HepG2 (cell line): ENCODE measurements at regions not wholly inside any gene's neighbourhood (a gene's known extent, or its start where the extent isn't known, plus 50 kb on each side); places are given as distances from the start of the nearest gene placed in this dataset.

Experiments
- ATAC-seq: fragments of 200-7000 bp; cut with Tn5 transposase; 3 replicates; pipeline ENCODE4 v1.9.1; 2020; ENCODE audit warnings: mild to moderate bottlenecking, moderate library complexity
- BruUV-seq: library from RNA; stranded (reverse); fragments of 400-500 nt; replicated peaks from 2 replicates; lab custom pipeline; 2021; lab: Mats Ljungman, UMichigan
- CTCF ChIA-PET: fragments of 300-600 bp; formaldehyde crosslinking; extraction: SDS; loops from one replicate; lab custom pipeline; 2021; ENCODE audit warnings: low total read pairs, inconsistent platforms, low intra/inter-chr PET ratio; lab: Yijun Ruan, JAX
- POLR2A ChIA-PET: fragments of 350-600 bp; sonication (Branson Sonifier 250); formaldehyde crosslinking; loops from one replicate; lab custom pipeline; 2020; ENCODE audit warnings: antibody characterized with exemption, inconsistent platforms; lab: Yijun Ruan, JAX
- DNase-seq: peaks from one replicate; pipeline ENCODE4 v3.0.0-alpha.2; 2015; ENCODE audit warnings: low spot score
- FAIRE-seq: peaks from 3 replicates; lab custom pipeline; 2011; peaks lifted over from hg19 to GRCh38; lab: Jason Lieb, UNC
- H2AFZ ChIP-seq: one replicate; pipeline ENCODE4 v1.6.1; 2011; ENCODE audit warnings: low read length, inconsistent platforms
- H3K27ac ChIP-seq: fragments of 300-600 bp; 3 replicates; pipeline ENCODE4 v1.8.0; 2011; ENCODE audit warnings: mixed run types, mild to moderate bottlenecking, mixed read lengths, low read length, inconsistent platforms; ENCODE audit not compliant: insufficient read depth; ENCODE audit errors: extremely low read length
- H3K27me3 ChIP-seq, 2 experiments: fragments of 200-600 bp in 1 of 2; 2 replicates in 1 of 2; 3 replicates in 1 of 2; pipeline versions ENCODE4 v1.6.0 to v1.8.0; 2011; ENCODE audit warnings: low read length in 2 of 2, mild to moderate bottlenecking in 2 of 2, moderate library complexity in 2 of 2, inconsistent platforms in 1 of 2; ENCODE audit not compliant: insufficient read depth in 2 of 2, control insufficient read depth in 1 of 2
- H3K36me3 ChIP-seq, 2 experiments: fragments of 200-600 bp in 1 of 2; replicated peaks in 1 of 2; 2 replicates in 1 of 2; 3 replicates in 1 of 2; pipeline versions ENCODE4 v1.5.1 to v1.8.0; 2011; ENCODE audit warnings: low read length in 2 of 2, inconsistent platforms in 1 of 2; ENCODE audit not compliant: insufficient read depth in 2 of 2, control insufficient read depth in 1 of 2
- H3K4me1 ChIP-seq: 2 replicates; pipeline ENCODE4 v1.5.1; 2012; ENCODE audit warnings: low read length, inconsistent platforms; ENCODE audit not compliant: insufficient read depth
- H3K4me2 ChIP-seq: 2 replicates; pipeline ENCODE4 v1.6.0; 2011; ENCODE audit warnings: low read depth, low read length, inconsistent platforms
- H3K4me3 ChIP-seq, 3 experiments: fragments of 200-600 bp in 1 of 3; sonication (generic), shearing (Covaris generic) in 1 of 3; replicated peaks in 1 of 3; 2 replicates each; pipeline ENCODE4 v1.5.1; 2011 to 2016; ENCODE audit warnings: low read length in 3 of 3, inconsistent platforms in 2 of 3, low read depth in 2 of 3, mild to moderate bottlenecking in 2 of 3, control low read depth in 1 of 3, mixed read lengths in 1 of 3; ENCODE audit not compliant: insufficient read depth in 1 of 3
- H3K79me2 ChIP-seq: one replicate; pipeline ENCODE4 v1.6.1; 2011; ENCODE audit warnings: low read length, inconsistent platforms; ENCODE audit not compliant: insufficient read depth
- H3K9ac ChIP-seq: 2 replicates; pipeline ENCODE4 v1.6.0; 2011; ENCODE audit warnings: mild to moderate bottlenecking, low read depth, low read length, inconsistent platforms; ENCODE audit not compliant: insufficient read depth
- H3K9me3 ChIP-seq: 2 replicates; pipeline ENCODE4 v1.5.1; 2012; ENCODE audit warnings: mild to moderate bottlenecking, low read length
- H4K20me1 ChIP-seq: 2 replicates; pipeline ENCODE4 v1.6.0; 2011; ENCODE audit warnings: inconsistent platforms, mild to moderate bottlenecking, low read length, moderate library complexity; ENCODE audit not compliant: insufficient read depth
- FLYWCH1 ChIP-seq: sonication (generic); formaldehyde crosslinking; IDR thresholded peaks from 2 replicates; pipeline ENCODE4 v1.8.1; 2023; ENCODE audit warnings: mild to moderate bottlenecking, missing genetic modification reagents
- HDAC2 ChIP-seq: sonication (generic); formaldehyde crosslinking; IDR thresholded peaks from 2 replicates; pipeline ENCODE4 v1.4.0; 2020; ENCODE audit warnings: missing genetic modification reagents
- IRF2 ChIP-seq: IDR thresholded peaks from 2 replicates; pipeline ENCODE4 v1.6.1; 2018; ENCODE audit warnings: missing genetic modification reagents, missing compliant biosample characterization
- MBNL3 ChIP-seq: fragments of 250-450 bp; sonication (Bioruptor Pico); conservative IDR thresholded peaks from 2 replicates; pipeline ENCODE4 v1.8.0; 2022; ENCODE audit warnings: mild to moderate bottlenecking, inconsistent platforms
- NFE2 ChIP-seq: sonication (generic); formaldehyde crosslinking; IDR thresholded peaks from 2 replicates; pipeline ENCODE4 v1.4.0; 2020; ENCODE audit warnings: missing genetic modification reagents
- REPIN1 ChIP-seq: sonication (generic); formaldehyde crosslinking; IDR thresholded peaks from 2 replicates; pipeline ENCODE4 v1.8.0; 2022; ENCODE audit warnings: missing genetic modification reagents, low read depth, mild to moderate bottlenecking, borderline replicate concordance
- SMC3 ChIP-seq: IDR thresholded peaks from 2 replicates; pipeline ENCODE4 v1.6.1; 2011; ENCODE audit warnings: low read length, improper control_type of control experiment
- TOE1 ChIP-seq: sonication (generic); formaldehyde crosslinking; IDR thresholded peaks from 2 replicates; pipeline ENCODE4 v1.4.0; 2020; ENCODE audit warnings: mild to moderate bottlenecking, missing genetic modification reagents
- ZNF143 ChIP-seq: sonication (generic); formaldehyde crosslinking; IDR thresholded peaks from 2 replicates; pipeline ENCODE4 v1.4.0; 2020; ENCODE audit warnings: missing genetic modification reagents
- ZNF672 ChIP-seq: sonication (generic); formaldehyde crosslinking; IDR thresholded peaks from 2 replicates; pipeline ENCODE4 v1.8.1; 2022; ENCODE audit warnings: missing genetic modification reagents
- ZNF691 ChIP-seq: sonication (generic); formaldehyde crosslinking; IDR thresholded peaks from 2 replicates; pipeline ENCODE4 v1.4.0; 2020; ENCODE audit warnings: missing genetic modification reagents, low read depth, mild to moderate bottlenecking, borderline replicate concordance
- ZNF713 ChIP-seq: sonication (generic); formaldehyde crosslinking; IDR thresholded peaks from 2 replicates; pipeline ENCODE4 v1.4.0; 2020; ENCODE audit warnings: mild to moderate bottlenecking, missing genetic modification reagents
- ZNF883 ChIP-seq: sonication (generic); formaldehyde crosslinking; IDR thresholded peaks from 2 replicates; pipeline ENCODE4 v1.5.1; 2020; ENCODE audit warnings: mild to moderate bottlenecking, missing genetic modification reagents; ENCODE audit errors: not compliant biosample characterization
- WGBS: methylation state at CpG from one replicate; pipeline ENCODE4 v1.1.6; 2017; ENCODE audit warnings: low lambda C conversion rate; 5-methylcytosine and 5-hydroxymethylcytosine counted together
- in situ Hi-C: cut with HindIII; loops from 2 replicates; pipeline ENCODE4 v1.10.0; 2017; ENCODE audit warnings: low pct_unique_long_range_greater_than_20kb; ENCODE audit not compliant: extremely low pct_ligation_motif_present
- intact Hi-C: fragments of 100-400 bp; cut with micrococcal nuclease; formaldehyde crosslinking; loops from one replicate; pipeline ENCODE4 v1.10.0; 2022; ENCODE audit not compliant: unreplicated experiment

GRCh38 chr18:38427234-38427633, 861.6 kb upstream of the CELF4 start (continued):
- TF ChIP-seq SMC3 = peak; percentile 9; the same call in 1 of the 2 replicates
- no peak for TF ChIP-seq ZNF672 (CRISPR knock-in tag)
- TF ChIP-seq REPIN1 (CRISPR knock-in tag) = no peak
- no peak for TF ChIP-seq IRF2 (CRISPR knock-in tag)
- TF ChIP-seq NFE2 (CRISPR knock-in tag) = no peak

GRCh38 chr18:38421872-38422615, 856.4 kb upstream of the CELF4 start:
- CTCF ChIA-PET = no interaction called here
- WGBS = 13% methylated on average over 6 of the region's 6 CpGs
- no peak for FAIRE-seq

More at GRCh38 chr18:38421872-38422615, 856.4 kb upstream of the CELF4 start:
- no peak overlapping the region for H3K27ac ChIP-seq
- no peak overlapping the region for H2AFZ ChIP-seq
- no peaks in the 10 kb centered on the region for H3K36me3 ChIP-seq
- no peak overlapping the region for H3K4me2 ChIP-seq
- BruUV-seq = no TSS peak
- H3K4me3 ChIP-seq = no peak overlapping the region
- intact Hi-C loops (no loop called here), in situ Hi-C loops (no loop called here)
- POLR2A ChIA-PET = no interaction called here
- H3K4me1 ChIP-seq = no peaks in the 10 kb centered on the region
- no peaks in the 10 kb centered on the region for H3K79me2 ChIP-seq
- TF ChIP-seq ZNF883 (CRISPR knock-in tag) (no peak), ZNF713 (CRISPR knock-in tag) (no peak), ZNF143 (CRISPR knock-in tag) (no peak), MBNL3 (CRISPR knock-in tag) (no peak), HDAC2 (CRISPR knock-in tag) (no peak), FLYWCH1 (CRISPR knock-in tag) (no peak), TOE1 (CRISPR knock-in tag) (no peak), ZNF691 (CRISPR knock-in tag) (no peak)
- no peak for DNase-seq
- H3K9me3 ChIP-seq = no peaks in the 10 kb centered on the region
- no peaks in the 10 kb centered on the region for H4K20me1 ChIP-seq
- ATAC-seq = no peak
- H3K27me3 ChIP-seq = no peaks in the 10 kb centered on the region
- H3K9ac ChIP-seq = no peak overlapping the region
